HUES6 (cell line): ENCODE measurements at regions not wholly inside any gene's neighbourhood (a gene's known extent, or its start where the extent isn't known, plus 50 kb on each side); places are given as distances from the start of the nearest gene placed in this dataset.

ENCODE experiments used
- H3K27ac ChIP-seq: 2 replicates; pipeline ENCODE4 v1.7.0; 2013; ENCODE audit warnings: low read depth, mild to moderate bottlenecking, low read length, inconsistent platforms
- H3K27me3 ChIP-seq: 2 replicates; pipeline ENCODE4 v1.6.1; 2013; ENCODE audit warnings: low read length; ENCODE audit not compliant: control insufficient read depth, insufficient read depth
- H3K36me3 ChIP-seq: 2 replicates; pipeline ENCODE4 v1.6.1; 2013; ENCODE audit warnings: low read length; ENCODE audit not compliant: control insufficient read depth, insufficient read depth
- H3K4me1 ChIP-seq: 2 replicates; pipeline ENCODE4 v1.6.1; 2013; ENCODE audit warnings: low read length; ENCODE audit not compliant: control insufficient read depth, insufficient read depth
- H3K4me3 ChIP-seq: 2 replicates; pipeline ENCODE4 v1.5.1; 2013; ENCODE audit warnings: low read depth, low read length
- H3K9ac ChIP-seq: one replicate; pipeline ENCODE4 v1.6.1; 2013; ENCODE audit warnings: mild to moderate bottlenecking, low read length
- H3K9me3 ChIP-seq: 2 replicates; pipeline ENCODE4 v1.6.1; 2013; ENCODE audit warnings: low read depth, low read length; ENCODE audit not compliant: control insufficient read depth, insufficient read depth

DNA sequence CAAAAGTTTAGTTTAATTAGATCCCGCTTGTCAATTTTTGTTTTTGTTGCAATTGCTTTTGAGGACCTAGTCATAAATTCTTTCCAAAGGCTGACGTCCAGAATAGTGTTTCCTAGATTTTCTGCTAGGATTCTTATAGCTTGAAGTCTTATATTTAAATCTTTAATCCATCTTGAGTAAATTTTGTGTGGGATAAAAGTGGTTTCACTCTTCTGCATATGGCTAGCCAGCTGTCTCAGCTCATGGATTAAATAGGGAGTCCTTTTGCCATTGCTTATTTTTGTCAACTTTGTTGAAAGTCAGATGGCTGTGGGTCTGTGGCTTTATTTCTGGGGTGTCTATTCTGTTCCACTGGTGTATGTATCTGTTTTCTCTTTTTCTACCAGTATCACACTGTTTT lies 801.3 kb upstream of the ADGRL4 start:
- no peaks in the 10 kb centered on the region for H3K4me1 ChIP-seq
- H3K27me3 ChIP-seq, result no peaks in the 10 kb centered on the region
- H3K9ac ChIP-seq, result no peak overlapping the region
- H3K27ac ChIP-seq, result no peak overlapping the region
- no peak overlapping the region for H3K4me3 ChIP-seq
- no peaks in the 10 kb centered on the region for H3K9me3 ChIP-seq
- H3K36me3 ChIP-seq, result no peaks in the 10 kb centered on the region

DNA sequence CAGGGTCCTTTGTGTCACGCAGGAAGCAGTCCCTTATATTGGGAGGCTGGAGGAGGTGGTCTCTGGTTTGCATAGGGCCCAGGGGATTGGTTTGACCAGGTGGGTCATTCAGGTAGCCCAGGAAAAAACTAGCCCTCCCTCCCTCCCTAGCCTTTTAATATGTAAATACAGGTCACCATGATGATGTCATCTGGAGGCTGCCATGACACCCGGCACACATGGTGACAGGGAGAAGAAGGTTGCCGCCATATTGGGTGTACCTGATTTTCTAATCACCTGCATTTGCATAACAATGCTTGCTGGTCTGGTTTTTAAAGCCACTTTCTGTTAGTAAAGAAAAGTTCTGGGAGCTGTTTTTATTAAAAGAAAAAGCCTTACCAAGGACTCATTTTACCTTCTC lies 791.0 kb upstream of the ADGRL4 start:
- peaks cover 9% of the 10 kb centered on the region; the same call in 1 of the 2 replicates for H3K9me3 ChIP-seq

DNA sequence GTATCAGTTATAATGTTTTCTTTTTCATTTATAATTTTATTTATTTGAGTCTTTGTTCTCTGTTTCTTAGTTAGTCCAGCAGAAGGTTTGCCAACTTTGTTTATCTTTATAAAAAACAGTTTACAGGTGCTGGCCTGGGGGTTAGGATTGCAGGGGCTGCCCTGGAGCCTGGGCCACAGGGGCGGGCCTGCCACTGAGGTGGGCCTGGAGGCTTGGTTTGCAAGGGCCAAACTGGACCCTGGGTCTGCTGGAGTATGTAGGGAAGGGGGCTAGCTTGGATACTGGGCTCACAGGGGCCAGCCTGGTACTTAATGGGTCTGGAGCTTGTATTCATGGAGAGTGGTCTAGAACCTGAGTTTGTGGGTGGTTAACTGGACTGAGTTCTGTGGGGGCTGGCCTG lies 789.9 kb upstream of the ADGRL4 start:
- H3K27ac ChIP-seq, result no peak overlapping the region
- H3K9ac ChIP-seq, result no peak overlapping the region
- H3K27me3 ChIP-seq, result no peaks in the 10 kb centered on the region
- no peaks in the 10 kb centered on the region for H3K4me1 ChIP-seq
- peaks cover 9% of the 10 kb centered on the region; the same call in 1 of the 2 replicates for H3K9me3 ChIP-seq
- H3K36me3 ChIP-seq, result no peaks in the 10 kb centered on the region
- no peak overlapping the region for H3K4me3 ChIP-seq

More for the DNA sequence above, 791.0 kb upstream of the ADGRL4 start:
- Histone ChIP-seq H3K36me3 (no peaks in the 10 kb centered on the region), H3K9ac (no peak overlapping the region), H3K4me1 (no peaks in the 10 kb centered on the region), H3K27ac (peak overlapping the region; percentile 69; the same call in 1 of the 2 replicates), H3K27me3 (no peaks in the 10 kb centered on the region), H3K4me3 (no peak overlapping the region)

DNA sequence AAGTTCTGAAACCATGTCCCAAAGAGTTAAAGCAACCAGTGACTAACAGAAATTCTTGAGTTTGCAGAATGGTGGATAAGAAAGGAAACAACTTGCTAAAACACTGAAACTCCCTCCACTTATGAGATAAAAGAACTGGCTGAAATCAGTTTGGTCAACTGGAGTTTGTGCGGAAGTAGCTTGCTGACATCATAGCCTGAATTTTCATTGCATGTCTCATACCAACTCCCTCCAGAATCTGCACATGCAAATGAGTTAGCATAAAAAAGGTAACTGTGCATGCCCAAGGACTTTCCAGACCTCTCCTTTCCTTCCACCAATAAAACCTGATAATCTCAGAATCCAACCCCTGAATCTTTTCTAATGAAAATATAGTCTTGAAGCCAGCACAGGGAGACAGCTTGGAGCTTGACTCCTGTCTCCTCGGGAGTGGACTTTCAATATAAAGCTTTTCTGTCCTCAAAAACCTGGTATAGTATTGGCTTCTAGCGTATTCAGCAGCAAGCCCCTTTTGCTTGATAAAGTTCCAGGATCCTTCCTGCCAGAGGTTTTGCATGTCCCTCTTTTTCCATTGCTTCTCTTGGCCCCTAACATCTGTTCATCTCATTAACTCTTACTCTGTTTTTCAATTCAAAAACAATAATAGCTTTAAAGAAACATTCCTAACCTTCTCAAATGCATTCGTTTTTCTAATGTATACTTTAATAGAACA lies 785.8 kb upstream of the ADGRL4 start:
- Histone ChIP-seq H3K4me1 (no peaks in the 10 kb centered on the region), H3K27me3 (no peaks in the 10 kb centered on the region), H3K9me3 (peaks cover 9% of the 10 kb centered on the region; the same call in 1 of the 2 replicates), H3K4me3 (no peak overlapping the region), H3K9ac (no peak overlapping the region), H3K36me3 (no peaks in the 10 kb centered on the region), H3K27ac (no peak overlapping the region)

DNA sequence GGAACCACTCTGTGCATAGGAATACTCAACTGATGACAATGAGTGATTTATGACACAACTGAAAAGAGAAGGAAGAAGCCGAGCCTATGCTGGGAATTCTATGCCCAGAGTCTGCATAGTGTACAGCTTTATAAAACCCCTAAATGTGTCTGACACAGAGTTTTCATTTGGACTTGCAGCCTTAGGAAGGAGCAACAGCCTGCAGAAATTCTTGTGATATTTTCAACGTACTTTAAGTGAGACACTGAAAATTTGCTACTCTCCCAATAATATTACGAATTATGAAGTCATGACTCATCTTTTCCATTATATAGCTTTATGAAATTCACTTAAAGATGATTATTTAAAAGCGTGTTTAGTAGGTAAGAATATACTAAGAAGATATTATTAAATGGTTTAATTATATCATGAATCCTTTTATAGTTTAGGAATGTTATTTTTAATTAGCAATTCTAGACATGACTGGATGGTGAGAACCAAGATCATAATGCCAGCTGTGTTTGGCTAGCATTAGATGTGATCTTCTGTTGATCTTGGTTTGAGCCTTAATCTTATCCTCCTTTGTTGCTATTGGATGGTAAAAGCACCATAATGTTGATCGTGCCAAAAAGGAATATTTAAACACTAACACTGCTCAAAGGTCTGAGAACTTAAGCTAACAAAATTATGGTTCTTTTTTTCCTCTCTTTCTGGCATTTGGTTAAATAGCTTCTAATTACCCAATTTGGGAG lies 785.1 kb upstream of the ADGRL4 start:
- peaks cover 7% of the 10 kb centered on the region; the same call in 1 of the 2 replicates for H3K9me3 ChIP-seq
- no peaks in the 10 kb centered on the region for H3K4me1 ChIP-seq
- H3K9ac ChIP-seq, result no peak overlapping the region
- H3K27ac ChIP-seq, result no peak overlapping the region
- no peak overlapping the region for H3K4me3 ChIP-seq
- no peaks in the 10 kb centered on the region for H3K27me3 ChIP-seq
- H3K36me3 ChIP-seq, result no peaks in the 10 kb centered on the region

DNA sequence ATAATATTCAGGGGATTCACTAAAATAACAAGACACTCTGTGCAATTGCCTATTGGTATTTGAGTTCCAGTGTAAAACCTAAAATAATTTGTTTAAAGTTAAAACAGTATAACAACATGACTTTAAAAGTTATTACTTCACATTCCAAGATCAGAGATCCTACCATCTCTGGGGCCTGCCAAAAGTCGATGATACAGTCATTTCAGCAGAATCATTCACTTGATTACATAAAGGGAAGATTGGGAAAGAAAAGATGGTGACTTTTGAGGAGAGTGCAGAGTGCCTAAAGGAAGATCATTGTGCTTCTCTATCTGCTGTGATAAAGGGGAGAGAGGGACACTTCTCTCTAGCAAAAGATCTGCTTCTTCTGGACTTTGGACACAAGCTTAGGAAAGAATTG lies 784.4 kb upstream of the ADGRL4 start:
- Histone ChIP-seq H3K36me3 (no peaks in the 10 kb centered on the region), H3K4me1 (no peaks in the 10 kb centered on the region), H3K27me3 (no peaks in the 10 kb centered on the region), H3K9ac (no peak overlapping the region), H3K27ac (no peak overlapping the region), H3K9me3 (peaks cover 7% of the 10 kb centered on the region; the same call in 1 of the 2 replicates), H3K4me3 (no peak overlapping the region)

DNA sequence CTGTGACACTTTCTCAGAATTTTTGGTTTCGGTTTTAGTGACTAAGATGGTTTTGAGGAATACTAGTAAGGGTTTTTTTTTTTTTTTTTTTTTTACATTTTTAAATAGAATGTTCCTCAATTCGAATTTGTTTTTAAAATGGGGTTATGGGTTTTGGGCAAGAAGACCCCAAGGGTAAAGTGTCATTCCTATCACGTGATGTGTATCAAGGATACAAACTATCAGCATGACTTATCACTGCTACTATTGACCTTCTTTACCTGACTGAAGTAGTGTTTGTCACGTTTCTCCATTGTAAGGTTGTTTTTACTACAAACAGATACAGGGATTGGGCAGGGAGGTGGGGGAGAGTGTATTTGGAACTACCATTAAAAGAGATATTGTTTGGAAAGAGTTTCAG lies 781.1 kb upstream of the ADGRL4 start:
- no peaks in the 10 kb centered on the region for H3K4me1 ChIP-seq
- H3K27me3 ChIP-seq, result no peaks in the 10 kb centered on the region
- H3K4me3 ChIP-seq, result no peak overlapping the region
- no peaks in the 10 kb centered on the region for H3K36me3 ChIP-seq
- H3K9me3 ChIP-seq, result no peaks in the 10 kb centered on the region
- H3K9ac ChIP-seq, result no peak overlapping the region
- no peak overlapping the region for H3K27ac ChIP-seq

DNA sequence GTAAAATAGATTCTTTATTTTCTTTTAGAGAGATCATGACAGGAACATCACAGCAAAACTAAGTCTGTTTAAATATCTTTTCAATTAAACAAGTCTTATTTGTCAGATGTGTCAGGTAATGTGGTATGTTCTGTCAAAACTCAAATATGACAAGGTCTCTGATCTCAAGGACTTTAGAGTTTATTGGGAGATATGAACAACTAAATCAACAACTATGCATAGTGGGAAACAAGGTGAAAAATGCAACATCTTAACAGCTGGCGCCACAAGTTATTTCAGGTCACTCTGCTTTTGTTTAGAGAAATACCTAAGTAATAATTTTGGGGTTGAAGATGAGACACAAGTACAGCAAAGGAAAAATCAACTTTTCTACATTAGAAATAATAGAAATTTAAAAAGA lies 779.4 kb upstream of the ADGRL4 start:
- H3K4me3 ChIP-seq, result no peak overlapping the region
- H3K9ac ChIP-seq, result no peak overlapping the region
- no peaks in the 10 kb centered on the region for H3K36me3 ChIP-seq
- no peaks in the 10 kb centered on the region for H3K27me3 ChIP-seq
- H3K9me3 ChIP-seq, result no peaks in the 10 kb centered on the region
- H3K4me1 ChIP-seq, result no peaks in the 10 kb centered on the region
- H3K27ac ChIP-seq, result no peak overlapping the region

DNA sequence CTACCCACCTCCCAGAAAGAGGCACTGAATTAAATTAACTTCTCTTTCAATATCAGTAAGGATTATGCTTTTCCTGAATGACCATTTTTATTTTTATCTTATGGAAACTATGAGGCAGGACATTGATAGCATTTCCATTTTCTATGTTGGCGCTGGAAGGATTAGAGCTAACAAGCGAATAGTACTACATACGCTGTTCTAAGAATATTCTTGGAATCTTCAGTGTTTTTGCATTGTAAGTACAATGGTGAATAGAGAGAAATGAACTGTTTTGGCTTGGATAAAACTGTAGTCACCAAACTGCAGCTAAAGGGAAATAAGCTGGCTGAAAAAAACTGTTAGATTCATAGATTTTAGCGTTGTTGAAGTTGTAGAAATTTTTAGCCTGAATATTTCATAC lies 779.0 kb upstream of the ADGRL4 start:
- no peaks in the 10 kb centered on the region for H3K9me3 ChIP-seq

DNA sequence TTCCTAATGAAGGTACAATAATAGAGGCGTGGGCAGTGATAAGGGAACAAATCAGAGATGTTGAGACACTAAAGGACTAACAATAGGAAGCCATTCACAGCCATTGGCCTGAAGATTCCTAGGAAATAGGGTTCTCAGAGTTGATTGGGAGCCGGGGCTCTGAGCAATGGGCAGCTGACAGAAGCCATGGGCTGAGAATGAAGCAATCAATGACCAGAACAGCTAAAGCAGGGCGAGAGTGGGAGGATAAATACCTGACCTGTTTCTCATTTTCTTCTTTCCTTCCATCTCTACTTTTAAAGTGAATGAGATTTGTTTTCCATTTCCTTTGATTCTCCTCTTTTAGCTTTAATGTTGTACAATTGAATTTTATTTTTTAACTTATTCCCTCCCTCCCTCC lies 774.7 kb upstream of the ADGRL4 start:
- Histone ChIP-seq H3K36me3 (no peaks in the 10 kb centered on the region), H3K9me3 (no peaks in the 10 kb centered on the region), H3K4me1 (no peaks in the 10 kb centered on the region), H3K27ac (no peak overlapping the region), H3K9ac (no peak overlapping the region), H3K4me3 (no peak overlapping the region), H3K27me3 (no peaks in the 10 kb centered on the region)

More for the DNA sequence above, 779.0 kb upstream of the ADGRL4 start:
- Histone ChIP-seq H3K36me3 (no peaks in the 10 kb centered on the region), H3K27me3 (no peaks in the 10 kb centered on the region), H3K4me1 (no peaks in the 10 kb centered on the region), H3K9ac (no peak overlapping the region), H3K4me3 (no peak overlapping the region), H3K27ac (no peak overlapping the region)

DNA sequence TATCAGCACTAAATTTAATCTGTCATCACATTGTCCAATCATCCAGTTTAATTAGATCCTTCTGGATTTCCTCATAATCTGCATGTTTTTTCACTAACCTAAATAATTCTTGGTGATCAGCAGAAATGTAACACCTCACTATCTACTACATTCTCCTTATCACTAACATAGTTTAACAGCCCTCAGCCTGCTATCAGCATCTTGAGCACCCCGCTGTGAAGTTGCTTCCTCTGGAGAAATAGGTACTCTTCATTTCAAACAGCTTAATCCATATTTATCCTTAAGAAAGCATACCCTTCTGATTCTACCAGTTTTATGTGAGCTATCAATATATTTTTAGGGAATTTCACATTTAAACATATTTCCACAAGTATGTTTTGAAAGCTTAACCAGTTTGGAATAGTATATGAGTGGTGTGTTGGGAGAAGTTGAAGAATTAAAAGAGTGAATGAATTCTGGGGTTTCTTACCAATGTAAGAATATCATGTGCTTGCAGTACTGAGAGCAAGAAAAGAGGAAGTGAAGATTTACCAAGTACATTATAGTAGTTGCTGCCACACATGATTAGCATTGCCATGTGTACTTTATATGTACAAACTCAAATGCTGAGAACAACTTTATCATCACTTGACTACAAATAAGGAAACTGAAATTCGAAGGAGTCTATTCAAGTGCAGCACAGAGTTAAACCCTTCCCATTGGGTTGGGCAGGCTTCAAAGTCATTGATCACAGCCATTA lies 771.1 kb upstream of the ADGRL4 start:
- H3K9me3 ChIP-seq, result no peaks in the 10 kb centered on the region
- H3K27ac ChIP-seq, result no peak overlapping the region
- no peaks in the 10 kb centered on the region for H3K4me1 ChIP-seq

More for the DNA sequence above, 771.1 kb upstream of the ADGRL4 start:
- H3K36me3 ChIP-seq, result no peaks in the 10 kb centered on the region
- H3K4me3 ChIP-seq, result no peak overlapping the region
- no peak overlapping the region for H3K9ac ChIP-seq
- no peaks in the 10 kb centered on the region for H3K27me3 ChIP-seq
